NCI-H510A (cell line): ENCODE measurements at regions not wholly inside any gene's neighbourhood (a gene's known extent, or its start where the extent isn't known, plus 50 kb on each side); places are given as distances from the start of the nearest gene placed in this dataset.

ENCODE experiments used
- DNase-seq: peaks from one replicate; lab custom pipeline; 2025; lab: John Stamatoyannopoulos, UW

- no peak for DNase-seq
Observed at GRCh38 chr18:22625406-22625805, 207.7 kb upstream of the CTAGE1 start.

- DNase-seq: no peak
Observed at GRCh38 chr18:22626771-22627170, 209.1 kb upstream of the CTAGE1 start.

- DNase-seq: no peak
Observed at GRCh38 chr18:22627506-22627905, 209.8 kb upstream of the CTAGE1 start.

GRCh38 chr18:22628795-22629510 lies 211.2 kb upstream of the CTAGE1 start:
- no peak for DNase-seq

GRCh38 chr18:22630980-22631379 lies 213.3 kb upstream of the CTAGE1 start:
- no peak for DNase-seq

- DNase-seq: no peak
Observed at GRCh38 chr18:22632191-22632590, 214.5 kb upstream of the CTAGE1 start.

GRCh38 chr18:22634464-22634863 lies 216.7 kb upstream of the CTAGE1 start:
- DNase-seq: no peak

GRCh38 chr18:22637787-22638186 lies 220.1 kb upstream of the CTAGE1 start:
- no peak for DNase-seq

- DNase-seq: no peak
Observed at GRCh38 chr18:22639026-22639463, 221.3 kb upstream of the CTAGE1 start.

- DNase-seq: no peak
Observed at GRCh38 chr18:22639561-22639960, 221.8 kb upstream of the CTAGE1 start.

GRCh38 chr18:22640281-22640842 lies 222.6 kb upstream of the CTAGE1 start:
- DNase-seq: no peak

GRCh38 chr18:22641958-22642357 lies 224.2 kb upstream of the CTAGE1 start:
- no peak for DNase-seq

GRCh38 chr18:22643731-22644130 lies 226.0 kb upstream of the CTAGE1 start:
- DNase-seq: no peak

GRCh38 chr18:22650247-22650646 lies 232.5 kb upstream of the CTAGE1 start:
- no peak for DNase-seq

- no peak for DNase-seq
Observed at GRCh38 chr18:22657619-22658018, 239.9 kb upstream of the CTAGE1 start.

- DNase-seq: no peak
Observed at GRCh38 chr18:22658318-22658717, 240.6 kb upstream of the CTAGE1 start.

- no peak for DNase-seq
Observed at GRCh38 chr18:22663378-22663777, 245.7 kb upstream of the CTAGE1 start.

GRCh38 chr18:22666411-22666940 lies 248.8 kb upstream of the CTAGE1 start:
- DNase-seq: no peak

GRCh38 chr18:22667156-22667555 lies 249.4 kb upstream of the CTAGE1 start:
- DNase-seq: no peak

- no peak for DNase-seq
Observed at GRCh38 chr18:22667616-22668422, 250.1 kb upstream of the CTAGE1 start.

- DNase-seq: no peak
Observed at GRCh38 chr18:22668496-22668895, 250.8 kb upstream of the CTAGE1 start.

- no peak for DNase-seq
Observed at GRCh38 chr18:22670914-22671313, 253.2 kb upstream of the CTAGE1 start.
